ENCODE measurements at regions not wholly inside any gene's neighbourhood (a gene's known extent, or its start where the extent isn't known, plus 50 kb on each side); places are given as distances from the start of the nearest gene placed in this dataset.

GRCh38 chr6:91094806-91095475 is 508.1 kb upstream of the MAP3K7 start:
- TF ChIP-seq CTCF (conservative IDR thresholded peaks at IDR 0.05 in 1 of 2, IDR thresholded peaks at IDR 0.05 in 1 of 2; ENCODE audit: extremely low read depth in 1 of 2, insufficient read depth in 1 of 2, low read depth in 1 of 2, low read length in 2 of 2) (no peak), EZH2 (IDR thresholded peaks at IDR 0.05; ENCODE audit: borderline replicate concordance, low read length) (no peak)

All from mammary epithelial cell (primary cell).